Ecto neural progenitor cell (in vitro differentiated cells): ENCODE measurements at regions not wholly inside any gene's neighbourhood (a gene's known extent, or its start where the extent isn't known, plus 50 kb on each side); places are given as distances from the start of the nearest gene placed in this dataset.
"Not testable (repeated sequence)": the region's sequence is repeated elsewhere in the genome, so short reads cannot be mapped to it uniquely, and the experiment has no call there.

Source experiments
- DNase-seq: peaks from one replicate; pipeline ENCODE4 v3.0.0-alpha.2; 2018; ENCODE audit warnings: low spot score

GRCh38 chr3:178304758-178305467 lies 231.3 kb upstream of the KCNMB2 start:
- DNase-seq = no peak

- no peak for DNase-seq
Measured at GRCh38 chr3:178306432-178307115, 229.7 kb upstream of the KCNMB2 start.

DNA sequence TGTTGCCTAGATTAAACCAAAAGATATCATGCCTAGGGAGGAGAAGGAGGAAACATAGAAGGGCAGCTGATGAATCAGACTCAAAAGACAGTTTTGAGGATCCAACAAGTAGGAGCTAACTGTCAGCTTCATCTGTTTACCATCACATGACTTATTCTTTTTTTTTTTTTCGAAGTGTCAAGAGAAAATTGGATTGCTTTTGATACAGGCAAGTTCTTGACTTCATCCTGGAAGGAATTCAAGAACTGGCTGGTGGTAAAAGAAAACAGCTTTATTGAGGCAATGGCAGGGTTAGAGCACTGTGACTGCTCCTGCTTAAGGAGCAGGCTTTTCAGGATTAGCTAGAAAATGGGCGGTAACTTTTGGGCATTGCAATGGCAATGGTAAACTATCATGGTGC lies 227.5 kb upstream of the KCNMB2 start:
- DNase-seq = no peak

DNA sequence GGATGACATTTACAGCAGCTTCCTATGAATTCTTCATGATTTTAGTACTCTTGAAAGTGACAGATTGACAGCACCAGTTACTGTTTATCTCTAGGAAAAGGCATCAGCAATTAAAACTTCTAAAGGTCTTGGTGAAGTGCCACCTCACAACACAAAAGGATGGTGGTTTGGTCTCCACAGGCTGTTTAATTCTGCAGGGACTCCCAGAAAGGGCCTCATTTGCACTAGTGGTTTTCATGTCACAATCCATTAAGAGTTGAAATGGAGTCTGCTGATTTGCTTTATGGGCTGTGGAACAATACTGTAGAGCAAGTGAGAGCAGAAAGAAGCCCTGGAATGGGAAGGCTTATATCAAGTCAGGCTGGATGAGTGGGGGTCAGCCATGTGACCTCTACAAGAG lies 225.3 kb upstream of the KCNMB2 start:
- no peak for DNase-seq

DNA sequence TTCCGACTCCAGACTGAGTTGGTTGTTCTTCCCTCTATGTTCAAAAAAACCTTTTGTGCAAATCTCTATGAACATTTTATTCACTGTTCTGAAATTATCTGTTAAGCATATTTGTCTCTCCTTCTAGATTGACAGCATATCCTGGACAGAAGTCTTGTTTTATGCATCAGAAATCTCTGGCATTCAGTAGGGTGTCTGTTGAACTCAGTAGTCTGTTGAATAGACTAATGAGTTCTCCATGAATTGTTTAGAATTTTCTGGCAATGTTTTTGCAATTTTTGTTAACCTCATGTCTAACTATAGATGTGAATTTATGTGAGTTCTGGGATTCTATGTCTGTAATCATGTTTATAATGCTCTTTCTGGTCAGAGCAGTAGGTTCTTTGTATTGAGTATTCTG lies 222.5 kb upstream of the KCNMB2 start:
- DNase-seq = no peak

- DNase-seq = no peak
Measured at GRCh38 chr3:178318340-178318739, 217.9 kb upstream of the KCNMB2 start.

- DNase-seq = no peak
Measured at GRCh38 chr3:178318941-178319816, 217.1 kb upstream of the KCNMB2 start.

- DNase-seq = no peak
Measured at GRCh38 chr3:178320456-178321351, 215.5 kb upstream of the KCNMB2 start.

- DNase-seq = no peak
Measured at GRCh38 chr3:178324356-178324755, 211.9 kb upstream of the KCNMB2 start.

GRCh38 chr3:178325330-178325729 lies 210.9 kb upstream of the KCNMB2 start:
- no peak for DNase-seq

DNA sequence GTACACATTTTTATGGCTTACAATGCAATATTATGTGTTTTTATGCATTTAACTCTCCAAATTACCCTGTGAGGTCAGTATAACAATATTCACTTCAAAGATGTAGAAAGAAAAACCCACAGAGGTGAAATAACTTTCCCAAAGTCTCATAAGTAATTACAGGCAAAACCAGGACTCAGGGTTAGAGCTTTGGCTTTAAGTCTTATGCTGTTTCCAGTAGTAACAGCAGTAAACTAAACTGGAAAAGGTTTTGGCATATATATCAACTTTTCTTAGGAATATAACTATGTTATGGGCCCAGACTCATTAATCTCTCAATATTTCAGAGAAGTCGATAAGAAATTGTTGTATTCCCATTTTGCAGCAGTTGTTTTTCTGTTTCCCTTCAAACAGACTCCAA lies 206.3 kb upstream of the KCNMB2 start:
- no peak for DNase-seq

GRCh38 chr3:178334239-178334638 lies 202.0 kb upstream of the KCNMB2 start:
- DNase-seq = no peak

DNA sequence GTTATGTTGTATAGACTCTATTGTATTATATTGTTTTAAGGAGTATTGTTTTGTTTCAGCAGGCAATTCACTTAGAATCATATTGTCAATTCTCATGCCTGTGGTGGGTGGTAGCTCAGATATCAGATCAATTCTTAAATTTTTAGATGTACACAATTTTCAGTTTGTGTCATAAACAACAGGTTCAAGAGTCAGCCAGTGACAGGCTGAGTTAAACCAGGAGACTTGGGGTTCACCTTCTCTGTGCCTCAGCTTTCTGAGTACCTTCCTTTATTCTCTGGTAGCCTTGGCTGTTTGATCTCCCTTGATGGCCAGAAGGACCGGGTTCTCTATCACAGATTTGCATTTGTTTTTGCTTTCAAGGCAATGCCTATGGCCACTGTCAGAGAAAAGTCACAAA lies 199.9 kb upstream of the KCNMB2 start:
- DNase-seq = no peak

DNA sequence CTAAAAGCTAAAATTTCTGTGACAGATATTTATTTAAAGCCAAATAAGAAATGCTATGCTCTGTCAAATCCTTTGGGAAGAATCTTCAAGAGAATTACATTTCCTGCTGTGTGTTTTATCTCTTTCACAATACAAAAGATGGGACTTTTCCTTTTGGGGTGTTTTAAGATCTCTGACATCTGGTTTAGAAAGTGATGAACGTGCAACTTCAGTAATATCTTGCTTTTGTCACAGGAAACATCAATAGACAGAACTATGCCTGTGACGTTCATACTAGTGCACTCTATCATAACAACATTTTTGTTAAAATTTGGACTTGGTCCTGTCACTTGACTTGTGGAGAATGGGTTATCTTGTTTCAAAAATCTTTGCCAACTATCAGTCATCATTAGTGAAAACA lies 195.7 kb upstream of the KCNMB2 start:
- DNase-seq = no peak

DNA sequence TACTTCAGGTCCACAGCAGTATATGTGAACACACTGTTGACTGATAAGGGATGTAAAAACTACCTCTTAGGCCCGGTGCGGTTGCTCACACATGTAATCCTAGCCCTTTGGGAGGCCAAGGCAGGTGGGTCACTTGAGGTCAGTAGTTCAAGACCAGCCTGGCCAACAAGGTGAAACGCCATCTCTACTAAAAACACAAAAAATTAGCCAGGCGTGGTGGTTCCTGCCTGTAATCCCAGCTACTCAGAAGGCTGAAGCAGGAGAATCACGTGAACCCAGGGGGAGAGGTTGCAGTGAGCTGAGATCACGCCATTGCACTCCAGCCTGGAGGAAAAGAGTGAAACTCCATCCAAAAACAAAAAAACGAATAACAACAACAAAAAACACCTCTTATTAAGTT lies 194.6 kb upstream of the KCNMB2 start:
- no peak for DNase-seq

DNA sequence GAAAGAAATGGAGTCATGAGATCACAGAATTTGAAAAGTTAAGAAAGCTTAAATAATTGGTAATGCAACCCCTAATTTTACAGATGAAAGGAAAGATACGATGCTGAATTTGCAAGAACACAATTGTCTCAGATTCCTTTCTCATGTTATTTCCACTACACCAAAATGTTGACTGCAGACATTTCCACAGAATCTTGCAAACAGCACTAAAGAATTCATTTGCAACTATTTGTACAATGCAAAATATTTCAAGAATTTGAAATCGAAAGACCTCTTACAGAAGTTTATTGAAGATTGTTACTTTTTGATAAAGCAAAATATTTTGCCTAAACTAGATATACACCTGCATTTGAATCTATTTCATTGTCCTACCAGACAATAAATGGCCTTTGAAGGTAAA lies 194.1 kb upstream of the KCNMB2 start:
- DNase-seq = no peak

DNA sequence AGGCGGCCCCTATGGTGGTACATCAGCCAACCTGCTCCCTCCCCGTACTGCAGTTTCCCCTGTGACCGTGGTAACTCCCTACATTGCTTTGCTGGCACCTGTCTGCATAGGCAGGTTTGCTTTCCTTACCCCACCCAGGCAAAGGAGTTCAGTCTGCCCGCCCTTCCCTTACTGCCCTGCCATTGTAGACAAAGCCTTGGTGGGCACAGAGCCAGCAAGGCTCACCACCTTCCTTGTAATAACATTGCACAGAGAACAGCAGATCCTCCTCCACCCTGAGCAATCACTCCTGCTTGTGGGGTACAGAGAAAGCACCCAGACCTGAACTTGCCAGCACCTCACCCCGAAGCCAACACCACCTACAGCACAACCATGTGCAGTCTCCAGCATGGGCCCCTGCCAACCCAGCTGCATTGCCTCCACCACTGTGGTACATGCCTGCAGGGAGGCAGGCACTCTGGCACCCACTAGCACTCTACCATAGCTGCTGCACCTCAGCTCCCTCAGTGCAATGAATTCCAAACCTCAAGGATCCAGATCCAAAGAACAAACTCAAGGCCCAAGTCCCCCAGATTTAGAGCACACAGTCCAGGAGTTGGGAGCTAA lies 192.7 kb upstream of the KCNMB2 start:
- no peak for DNase-seq

- DNase-seq = no peak
Measured at GRCh38 chr3:178345944-178346343, 190.3 kb upstream of the KCNMB2 start.

DNA sequence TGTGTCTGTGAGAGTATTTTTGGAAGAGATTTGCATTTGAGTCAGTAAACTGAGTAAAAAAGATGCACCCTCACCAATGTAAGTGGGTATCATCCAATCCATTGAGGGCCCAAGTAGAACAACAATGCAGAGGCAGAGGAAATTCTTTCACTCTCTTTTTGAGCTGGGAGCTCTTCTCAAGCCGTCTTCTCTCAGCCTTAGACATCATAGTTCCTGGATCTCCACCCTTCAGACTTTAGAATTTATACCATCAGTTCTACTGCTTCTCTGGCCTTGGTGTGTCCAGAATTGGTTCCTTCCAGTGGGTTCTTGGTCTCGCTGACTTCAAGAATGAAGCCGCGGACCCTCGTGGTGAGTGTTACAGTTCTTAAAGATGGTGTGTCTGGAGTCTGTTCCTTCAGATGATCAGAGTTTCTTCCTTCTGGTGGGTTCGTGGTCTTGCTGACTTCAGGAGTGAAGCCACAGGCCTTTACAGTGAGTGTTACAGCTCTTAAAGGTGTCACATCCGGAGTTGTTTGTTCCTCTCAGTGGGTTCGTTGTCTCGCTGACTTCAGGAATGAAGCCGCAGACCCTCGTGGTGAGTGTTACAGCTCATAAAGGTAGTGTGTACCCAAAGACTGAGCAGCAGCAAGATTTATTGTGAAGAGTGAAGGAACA lies 187.5 kb upstream of the KCNMB2 start:
- DNase-seq = not testable (repeated sequence)

DNA sequence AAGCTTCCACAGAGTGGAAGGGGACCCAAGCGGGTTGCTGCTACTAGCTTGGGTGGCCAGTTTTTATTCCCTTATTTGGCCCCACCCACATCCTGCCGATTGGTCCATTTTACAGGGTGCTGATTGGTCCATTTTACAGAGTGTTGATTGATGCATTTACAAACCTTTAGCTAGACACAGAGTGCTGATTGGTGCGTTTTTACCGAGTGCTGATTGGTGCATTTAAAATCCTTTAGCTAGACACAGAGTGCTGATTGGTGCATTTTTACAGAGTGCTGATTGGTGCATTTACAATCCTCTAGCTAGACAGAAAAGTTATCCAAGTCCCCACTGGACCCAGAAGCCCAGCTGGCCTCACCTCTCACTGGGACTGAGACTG lies 187.0 kb upstream of the KCNMB2 start:
- DNase-seq = not testable (repeated sequence)

GRCh38 chr3:178350763-178351162 lies 185.5 kb upstream of the KCNMB2 start:
- no peak for DNase-seq
